DND-41 (cell line): ENCODE measurements at regions not wholly inside any gene's neighbourhood (a gene's known extent, or its start where the extent isn't known, plus 50 kb on each side); places are given as distances from the start of the nearest gene placed in this dataset.

ENCODE experiments used
- EZH2 ChIP-seq: IDR thresholded peaks from 3 replicates; pipeline ENCODE4 v1.6.1; 2012; ENCODE audit warnings: borderline replicate concordance, low read depth, mild to moderate bottlenecking, moderate library complexity, low read length, inconsistent platforms; ENCODE audit not compliant: severe bottlenecking
- TF ChIP-seq, protein P1 (sequence below): IDR thresholded peaks from 2 replicates; pipeline ENCODE4 v1.5.1; 2012; ENCODE audit warnings: borderline replicate concordance, low read length, moderate library complexity, mild to moderate bottlenecking; ENCODE audit not compliant: poor library complexity, severe bottlenecking; ENCODE audit errors: extremely low read depth

GRCh38 chr7:41305001-41305400, 397.9 kb downstream of the INHBA start:
- no peak for TF ChIP-seq EZH2
- TF ChIP-seq, protein P1, sequence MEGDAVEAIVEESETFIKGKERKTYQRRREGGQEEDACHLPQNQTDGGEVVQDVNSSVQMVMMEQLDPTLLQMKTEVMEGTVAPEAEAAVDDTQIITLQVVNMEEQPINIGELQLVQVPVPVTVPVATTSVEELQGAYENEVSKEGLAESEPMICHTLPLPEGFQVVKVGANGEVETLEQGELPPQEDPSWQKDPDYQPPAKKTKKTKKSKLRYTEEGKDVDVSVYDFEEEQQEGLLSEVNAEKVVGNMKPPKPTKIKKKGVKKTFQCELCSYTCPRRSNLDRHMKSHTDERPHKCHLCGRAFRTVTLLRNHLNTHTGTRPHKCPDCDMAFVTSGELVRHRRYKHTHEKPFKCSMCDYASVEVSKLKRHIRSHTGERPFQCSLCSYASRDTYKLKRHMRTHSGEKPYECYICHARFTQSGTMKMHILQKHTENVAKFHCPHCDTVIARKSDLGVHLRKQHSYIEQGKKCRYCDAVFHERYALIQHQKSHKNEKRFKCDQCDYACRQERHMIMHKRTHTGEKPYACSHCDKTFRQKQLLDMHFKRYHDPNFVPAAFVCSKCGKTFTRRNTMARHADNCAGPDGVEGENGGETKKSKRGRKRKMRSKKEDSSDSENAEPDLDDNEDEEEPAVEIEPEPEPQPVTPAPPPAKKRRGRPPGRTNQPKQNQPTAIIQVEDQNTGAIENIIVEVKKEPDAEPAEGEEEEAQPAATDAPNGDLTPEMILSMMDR = no peak
